ENCODE measurements at regions not wholly inside any gene's neighbourhood (a gene's known extent, or its start where the extent isn't known, plus 50 kb on each side); places are given as distances from the start of the nearest gene placed in this dataset.

- no peaks in the 10 kb centered on the region for H3K9me3 ChIP-seq (ENCODE audit: control insufficient read depth, insufficient read depth, low read length)
- no peaks in the 10 kb centered on the region for H3K4me1 ChIP-seq (ENCODE audit: control insufficient read depth, insufficient read depth, low read length)
- no peaks in the 10 kb centered on the region for H3K36me3 ChIP-seq (ENCODE audit: control insufficient read depth, insufficient read depth, low read length)
- H3K27me3 ChIP-seq (ENCODE audit: control insufficient read depth, insufficient read depth, low read length), result no peaks in the 10 kb centered on the region
- H3K9ac ChIP-seq (ENCODE audit: low read depth, low read length), result no peak overlapping the region
- H3K4me3 ChIP-seq (ENCODE audit: low read depth, low read length), result no peak overlapping the region
Measured at GRCh38 chr11:133621611-133622010, 89.3 kb upstream of the OPCML start.

GRCh38 chr11:133619973-133620372, 87.7 kb upstream of the OPCML start:
- H3K9ac ChIP-seq (ENCODE audit: low read depth, low read length), result no peak overlapping the region
- no peaks in the 10 kb centered on the region for H3K4me1 ChIP-seq (ENCODE audit: control insufficient read depth, insufficient read depth, low read length)
- H3K4me3 ChIP-seq (ENCODE audit: low read depth, low read length), result no peak overlapping the region
- no peaks in the 10 kb centered on the region for H3K36me3 ChIP-seq (ENCODE audit: control insufficient read depth, insufficient read depth, low read length)
- H3K9me3 ChIP-seq (ENCODE audit: control insufficient read depth, insufficient read depth, low read length), result no peaks in the 10 kb centered on the region
- no peaks in the 10 kb centered on the region for H3K27me3 ChIP-seq (ENCODE audit: control insufficient read depth, insufficient read depth, low read length)

- H3K9ac ChIP-seq (ENCODE audit: low read depth, low read length), result no peak overlapping the region
- no peaks in the 10 kb centered on the region for H3K27me3 ChIP-seq (ENCODE audit: control insufficient read depth, insufficient read depth, low read length)
- H3K4me3 ChIP-seq (ENCODE audit: low read depth, low read length), result no peak overlapping the region
- no peaks in the 10 kb centered on the region for H3K4me1 ChIP-seq (ENCODE audit: control insufficient read depth, insufficient read depth, low read length)
- no peaks in the 10 kb centered on the region for H3K36me3 ChIP-seq (ENCODE audit: control insufficient read depth, insufficient read depth, low read length)
- H3K9me3 ChIP-seq (ENCODE audit: control insufficient read depth, insufficient read depth, low read length), result no peaks in the 10 kb centered on the region
Measured at GRCh38 chr11:133619397-133619796, 87.1 kb upstream of the OPCML start.

- Histone ChIP-seq H3K27me3 (ENCODE audit: control insufficient read depth, insufficient read depth, low read length) (no peaks in the 10 kb centered on the region), H3K4me3 (ENCODE audit: low read depth, low read length) (no peak overlapping the region), H3K4me1 (ENCODE audit: control insufficient read depth, insufficient read depth, low read length) (no peaks in the 10 kb centered on the region)
Measured at GRCh38 chr11:133618544-133618943, 86.2 kb upstream of the OPCML start.

GRCh38 chr11:133608496-133608895, 76.2 kb upstream of the OPCML start:
- Histone ChIP-seq H3K36me3 (ENCODE audit: control insufficient read depth, insufficient read depth, low read length) (no peaks in the 10 kb centered on the region), H3K9ac (ENCODE audit: low read depth, low read length) (no peak overlapping the region)

More at GRCh38 chr11:133618544-133618943, 86.2 kb upstream of the OPCML start:
- Histone ChIP-seq H3K9me3 (ENCODE audit: control insufficient read depth, insufficient read depth, low read length) (no peaks in the 10 kb centered on the region), H3K36me3 (ENCODE audit: control insufficient read depth, insufficient read depth, low read length) (no peaks in the 10 kb centered on the region), H3K9ac (ENCODE audit: low read depth, low read length) (no peak overlapping the region)

GRCh38 chr11:133606124-133606523, 73.8 kb upstream of the OPCML start:
- Histone ChIP-seq H3K36me3 (ENCODE audit: control insufficient read depth, insufficient read depth, low read length) (no peaks in the 10 kb centered on the region), H3K27me3 (ENCODE audit: control insufficient read depth, insufficient read depth, low read length) (no peaks in the 10 kb centered on the region), H3K9ac (ENCODE audit: low read depth, low read length) (no peak overlapping the region), H3K4me3 (ENCODE audit: low read depth, low read length) (no peak overlapping the region), H3K4me1 (ENCODE audit: control insufficient read depth, insufficient read depth, low read length) (no peaks in the 10 kb centered on the region), H3K9me3 (ENCODE audit: control insufficient read depth, insufficient read depth, low read length) (peaks cover 4% of the 10 kb centered on the region)

More at GRCh38 chr11:133608496-133608895, 76.2 kb upstream of the OPCML start:
- Histone ChIP-seq H3K9me3 (ENCODE audit: control insufficient read depth, insufficient read depth, low read length) (peaks cover 4% of the 10 kb centered on the region), H3K4me1 (ENCODE audit: control insufficient read depth, insufficient read depth, low read length) (no peaks in the 10 kb centered on the region), H3K4me3 (ENCODE audit: low read depth, low read length) (no peak overlapping the region), H3K27me3 (ENCODE audit: control insufficient read depth, insufficient read depth, low read length) (no peaks in the 10 kb centered on the region)

GRCh38 chr11:133605482-133605881, 73.2 kb upstream of the OPCML start:
- peaks cover 4% of the 10 kb centered on the region for H3K9me3 ChIP-seq (ENCODE audit: control insufficient read depth, insufficient read depth, low read length)
- H3K4me1 ChIP-seq (ENCODE audit: control insufficient read depth, insufficient read depth, low read length), result no peaks in the 10 kb centered on the region
- H3K9ac ChIP-seq (ENCODE audit: low read depth, low read length), result no peak overlapping the region
- no peak overlapping the region for H3K4me3 ChIP-seq (ENCODE audit: low read depth, low read length)
- no peaks in the 10 kb centered on the region for H3K27me3 ChIP-seq (ENCODE audit: control insufficient read depth, insufficient read depth, low read length)
- no peaks in the 10 kb centered on the region for H3K36me3 ChIP-seq (ENCODE audit: control insufficient read depth, insufficient read depth, low read length)

- H3K4me1 ChIP-seq (ENCODE audit: control insufficient read depth, insufficient read depth, low read length), result peaks cover 9% of the 10 kb centered on the region
- no peak overlapping the region for H3K4me3 ChIP-seq (ENCODE audit: low read depth, low read length)
- no peaks in the 10 kb centered on the region for H3K27me3 ChIP-seq (ENCODE audit: control insufficient read depth, insufficient read depth, low read length)
- no peak overlapping the region for H3K9ac ChIP-seq (ENCODE audit: low read depth, low read length)
- H3K36me3 ChIP-seq (ENCODE audit: control insufficient read depth, insufficient read depth, low read length), result no peaks in the 10 kb centered on the region
- H3K9me3 ChIP-seq (ENCODE audit: control insufficient read depth, insufficient read depth, low read length), result no peaks in the 10 kb centered on the region
Measured at GRCh38 chr11:133601641-133602040, 69.3 kb upstream of the OPCML start.

GRCh38 chr11:133600786-133601185, 68.5 kb upstream of the OPCML start:
- Histone ChIP-seq H3K9me3 (ENCODE audit: control insufficient read depth, insufficient read depth, low read length) (no peaks in the 10 kb centered on the region), H3K36me3 (ENCODE audit: control insufficient read depth, insufficient read depth, low read length) (no peaks in the 10 kb centered on the region), H3K27me3 (ENCODE audit: control insufficient read depth, insufficient read depth, low read length) (no peaks in the 10 kb centered on the region), H3K4me3 (ENCODE audit: low read depth, low read length) (no peak overlapping the region), H3K9ac (ENCODE audit: low read depth, low read length) (no peak overlapping the region), H3K4me1 (ENCODE audit: control insufficient read depth, insufficient read depth, low read length) (peaks cover 9% of the 10 kb centered on the region)

- H3K4me3 ChIP-seq (ENCODE audit: low read depth, low read length), result no peak overlapping the region
- no peak overlapping the region for H3K9ac ChIP-seq (ENCODE audit: low read depth, low read length)
- H3K36me3 ChIP-seq (ENCODE audit: control insufficient read depth, insufficient read depth, low read length), result no peaks in the 10 kb centered on the region
- H3K27me3 ChIP-seq (ENCODE audit: control insufficient read depth, insufficient read depth, low read length), result no peaks in the 10 kb centered on the region
- peaks cover 9% of the 10 kb centered on the region for H3K4me1 ChIP-seq (ENCODE audit: control insufficient read depth, insufficient read depth, low read length)
- H3K9me3 ChIP-seq (ENCODE audit: control insufficient read depth, insufficient read depth, low read length), result no peaks in the 10 kb centered on the region
Measured at GRCh38 chr11:133600306-133600705, 68.0 kb upstream of the OPCML start.

- no peaks in the 10 kb centered on the region for H3K36me3 ChIP-seq (ENCODE audit: control insufficient read depth, insufficient read depth, low read length)
- no peak overlapping the region for H3K9ac ChIP-seq (ENCODE audit: low read depth, low read length)
- no peaks in the 10 kb centered on the region for H3K9me3 ChIP-seq (ENCODE audit: control insufficient read depth, insufficient read depth, low read length)
- H3K4me3 ChIP-seq (ENCODE audit: low read depth, low read length), result no peak overlapping the region
- peaks cover 9% of the 10 kb centered on the region for H3K4me1 ChIP-seq (ENCODE audit: control insufficient read depth, insufficient read depth, low read length)
- no peaks in the 10 kb centered on the region for H3K27me3 ChIP-seq (ENCODE audit: control insufficient read depth, insufficient read depth, low read length)
Measured at GRCh38 chr11:133598906-133599305, 66.6 kb upstream of the OPCML start.

- no peaks in the 10 kb centered on the region for H3K9me3 ChIP-seq (ENCODE audit: control insufficient read depth, insufficient read depth, low read length)
- H3K36me3 ChIP-seq (ENCODE audit: control insufficient read depth, insufficient read depth, low read length), result no peaks in the 10 kb centered on the region
- no peak overlapping the region for H3K9ac ChIP-seq (ENCODE audit: low read depth, low read length)
- H3K4me3 ChIP-seq (ENCODE audit: low read depth, low read length), result no peak overlapping the region
- H3K4me1 ChIP-seq (ENCODE audit: control insufficient read depth, insufficient read depth, low read length), result peaks cover 9% of the 10 kb centered on the region
- H3K27me3 ChIP-seq (ENCODE audit: control insufficient read depth, insufficient read depth, low read length), result no peaks in the 10 kb centered on the region
Measured at GRCh38 chr11:133597236-133597635, 64.9 kb upstream of the OPCML start.
